ENCODE measurements at regions not wholly inside any gene's neighbourhood (a gene's known extent, or its start where the extent isn't known, plus 50 kb on each side); places are given as distances from the start of the nearest gene placed in this dataset.

GRCh38 chr2:182597570-182598295 is 118.3 kb upstream of the DNAJC10 start (continued):
- TF ChIP-seq ZNF362 (tag by site-specific recombination; IDR thresholded peaks at IDR 0.05): no peak
- no peak for TF ChIP-seq ZNF747 (tag by site-specific recombination; IDR thresholded peaks at IDR 0.05)
- TF ChIP-seq ZNF548 (tag by site-specific recombination; IDR thresholded peaks at IDR 0.05): no peak
- TF ChIP-seq ZNF658 (tag by site-specific recombination; IDR thresholded peaks at IDR 0.05): no peak
- no peak for TF ChIP-seq EGR2 (tag by site-specific recombination; IDR thresholded peaks at IDR 0.05; ENCODE audit: low read depth)
- TF ChIP-seq ZNF214 (tag by site-specific recombination; IDR thresholded peaks at IDR 0.05; ENCODE audit: borderline replicate concordance): no peak
- TF ChIP-seq ZNF133 (tag by site-specific recombination; IDR thresholded peaks at IDR 0.05): no peak

GRCh38 chr2:182598626-182599025 is 117.4 kb upstream of the DNAJC10 start:
- Histone ChIP-seq H3K4me1 (ENCODE audit: control insufficient read depth, insufficient read depth, low read length) (no peaks in the 10 kb centered on the region), H3K27ac (ENCODE audit: extremely low read depth, low read depth, low read length) (no peak overlapping the region), H3K4me3 (ENCODE audit: low read depth, low read length) (no peak overlapping the region), H3K9me3 (ENCODE audit: control insufficient read depth, insufficient read depth, low read depth, low read length) (no peaks in the 10 kb centered on the region), H3K36me3 (ENCODE audit: control insufficient read depth in 2 of 2, insufficient read depth in 1 of 2, low read length in 2 of 2) (no peaks in the 10 kb centered on the region)
- CTCF ChIA-PET: no interaction called here
- POLR2A ChIA-PET: no interaction called here
- TF ChIP-seq PRDM2 (tag by site-specific recombination; IDR thresholded peaks at IDR 0.05; ENCODE audit: borderline replicate concordance): no peak
- no peak for TF ChIP-seq ZNF169 (tag by site-specific recombination; IDR thresholded peaks at IDR 0.05)
- TF ChIP-seq ZNF155 (tag by site-specific recombination; IDR thresholded peaks at IDR 0.05): no peak
- no peak for TF ChIP-seq EGR2 (tag by site-specific recombination; IDR thresholded peaks at IDR 0.05; ENCODE audit: low read depth)
- TF ChIP-seq ZNF423 (tag by site-specific recombination; IDR thresholded peaks at IDR 0.05): no peak

GRCh38 chr2:182605166-182605565 is 110.9 kb upstream of the DNAJC10 start:
- no peaks in the 10 kb centered on the region for H3K36me3 ChIP-seq (ENCODE audit: control insufficient read depth in 2 of 2, insufficient read depth in 1 of 2, low read length in 2 of 2)
- H3K27ac ChIP-seq (ENCODE audit: extremely low read depth, low read depth, low read length): no peak overlapping the region
- CTCF ChIA-PET: no interaction called here
- H3K4me1 ChIP-seq (ENCODE audit: control insufficient read depth, insufficient read depth, low read length): no peaks in the 10 kb centered on the region
- no peak overlapping the region for H3K4me3 ChIP-seq (ENCODE audit: low read depth, low read length)
- no peaks in the 10 kb centered on the region for H3K9me3 ChIP-seq (ENCODE audit: control insufficient read depth, insufficient read depth, low read depth, low read length)
- TF ChIP-seq ZBTB26 (tag by site-specific recombination; optimal IDR thresholded peaks at IDR 0.05): no peak
- TF ChIP-seq ZNF561 (tag by site-specific recombination; IDR thresholded peaks at IDR 0.05; ENCODE audit: borderline replicate concordance): no peak
- TF ChIP-seq ZNF366 (tag by site-specific recombination; conservative IDR thresholded peaks at IDR 0.05): no peak
- TF ChIP-seq ZIC2 (tag by site-specific recombination; IDR thresholded peaks at IDR 0.05): no peak
- no peak for TF ChIP-seq ZNF76 (tag by site-specific recombination; IDR thresholded peaks at IDR 0.05; ENCODE audit: borderline replicate concordance, low read depth)
- no peak for TF ChIP-seq CTCF (tag by site-specific recombination; IDR thresholded peaks at IDR 0.05)
- TF ChIP-seq ZNF792 (tag by site-specific recombination; IDR thresholded peaks at IDR 0.05): no peak
- no peak for TF ChIP-seq SALL2 (tag by site-specific recombination; IDR thresholded peaks at IDR 0.05; ENCODE audit: borderline replicate concordance)
- TF ChIP-seq SP3 (tag by site-specific recombination; IDR thresholded peaks at IDR 0.05): no peak
- TF ChIP-seq ZBTB20 (tag by site-specific recombination; IDR thresholded peaks at IDR 0.05): no peak
- TF ChIP-seq ZNF433 (tag by site-specific recombination; IDR thresholded peaks at IDR 0.05; ENCODE audit: low read depth): no peak
- no peak for TF ChIP-seq ZNF155 (tag by site-specific recombination; IDR thresholded peaks at IDR 0.05)
- no peak for TF ChIP-seq ZNF626 (tag by site-specific recombination; IDR thresholded peaks at IDR 0.05)
- POLR2A ChIA-PET: no interaction called here

Measured in HEK293 (cell line).